GM19238 (cell line): ENCODE measurements at regions not wholly inside any gene's neighbourhood (a gene's known extent, or its start where the extent isn't known, plus 50 kb on each side); places are given as distances from the start of the nearest gene placed in this dataset.
"Not testable (repeated sequence)": the region's sequence is repeated elsewhere in the genome, so short reads cannot be mapped to it uniquely, and the experiment has no call there.

Experiments used
- DNase-seq: peaks from one replicate; pipeline ENCODE4 v3.0.0; 2011; ENCODE audit warnings: low spot score; ENCODE audit not compliant: insufficient read length

DNA sequence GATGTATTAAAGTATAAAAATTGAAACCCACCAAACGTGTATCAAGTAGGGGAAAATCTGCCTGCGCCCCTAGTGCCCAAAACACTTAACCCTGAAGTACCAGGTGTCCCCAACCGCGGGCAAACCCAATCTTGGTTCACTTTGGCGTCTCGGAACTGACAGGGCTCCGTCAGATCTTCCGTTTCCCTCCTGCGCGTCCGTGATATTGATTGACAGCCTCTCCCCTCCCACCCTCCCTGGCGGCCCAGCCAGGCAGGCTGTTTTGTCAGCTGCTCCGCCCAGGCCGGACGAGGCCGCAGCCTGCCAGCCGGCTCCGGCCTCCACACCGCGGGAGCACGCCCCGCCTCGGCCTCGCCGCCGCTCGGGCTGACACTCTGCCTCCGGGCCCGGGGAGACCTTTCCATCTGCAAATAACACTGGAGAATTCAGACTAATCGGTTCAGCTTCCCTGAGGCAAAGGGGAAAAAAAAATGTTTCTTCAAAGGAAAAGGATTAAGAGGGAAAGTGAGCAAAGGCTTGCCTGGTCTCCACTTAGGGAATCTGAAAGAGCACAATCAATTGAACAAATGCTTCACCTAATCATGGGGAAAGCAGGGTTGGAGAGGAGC lies 234.9 kb upstream of the MCHR2 start:
- peak; percentile 60 for DNase-seq

DNA sequence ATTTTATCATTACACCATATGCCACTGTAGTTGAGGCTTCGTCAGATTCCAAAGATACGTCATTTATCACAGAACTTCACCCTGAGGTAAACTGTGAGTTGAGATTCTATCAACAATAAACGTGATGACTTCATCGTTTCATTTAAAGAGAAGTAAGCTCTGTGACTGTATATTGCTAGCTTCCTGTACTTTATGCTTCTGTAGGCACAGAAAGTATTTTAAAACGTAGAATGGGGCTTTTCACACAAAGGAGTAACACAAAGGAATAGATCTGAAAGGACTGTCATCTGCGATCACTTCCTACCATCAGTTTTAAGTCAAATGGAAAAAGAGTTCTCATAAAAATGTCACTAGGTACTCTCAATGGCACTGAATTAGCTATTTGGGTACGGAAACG lies 234.4 kb upstream of the MCHR2 start:
- no peak for DNase-seq

GRCh38 chr6:100226811-100227210 lies 232.8 kb upstream of the MCHR2 start:
- DNase-seq: no peak

- DNase-seq: not testable (repeated sequence)
Measured at GRCh38 chr6:100223952-100224351, 229.9 kb upstream of the MCHR2 start.

GRCh38 chr6:100220543-100220942 lies 226.5 kb upstream of the MCHR2 start:
- DNase-seq: no peak

DNA sequence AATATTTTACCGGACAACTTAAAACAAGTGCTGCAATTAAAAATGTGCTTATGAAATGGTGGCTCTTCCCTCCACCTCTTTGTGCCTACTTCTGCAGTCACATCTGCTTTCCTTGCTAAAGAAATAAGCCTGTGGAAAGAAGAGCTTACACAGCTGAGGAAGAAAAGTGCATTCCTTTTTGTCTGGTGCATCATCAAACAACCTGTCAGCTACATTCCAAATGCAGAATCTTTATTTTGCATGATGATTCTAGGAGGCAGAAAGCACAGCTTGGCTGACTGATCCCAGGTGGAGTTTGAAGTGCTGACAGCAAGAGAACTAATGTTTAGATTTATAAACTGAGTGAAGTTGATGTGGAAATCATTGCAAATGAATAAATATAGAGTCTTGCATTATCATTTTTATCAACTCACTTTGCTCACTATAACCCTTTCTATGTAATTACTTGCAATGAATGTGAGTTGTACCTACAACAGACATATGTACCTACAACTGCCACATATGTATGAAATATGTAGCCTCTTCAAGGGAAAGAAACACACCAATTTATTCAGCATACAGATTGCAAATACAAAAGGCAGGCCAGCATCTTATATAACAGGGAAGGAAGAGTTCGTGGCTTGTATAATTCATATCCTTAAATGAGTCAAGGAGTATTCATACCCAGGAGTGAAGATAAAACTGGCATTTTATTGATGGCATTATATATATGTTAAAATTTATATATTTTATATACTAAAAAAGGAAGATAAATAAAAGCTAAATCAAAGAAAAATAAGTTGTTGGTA lies 223.4 kb upstream of the MCHR2 start:
- no peak for DNase-seq

DNA sequence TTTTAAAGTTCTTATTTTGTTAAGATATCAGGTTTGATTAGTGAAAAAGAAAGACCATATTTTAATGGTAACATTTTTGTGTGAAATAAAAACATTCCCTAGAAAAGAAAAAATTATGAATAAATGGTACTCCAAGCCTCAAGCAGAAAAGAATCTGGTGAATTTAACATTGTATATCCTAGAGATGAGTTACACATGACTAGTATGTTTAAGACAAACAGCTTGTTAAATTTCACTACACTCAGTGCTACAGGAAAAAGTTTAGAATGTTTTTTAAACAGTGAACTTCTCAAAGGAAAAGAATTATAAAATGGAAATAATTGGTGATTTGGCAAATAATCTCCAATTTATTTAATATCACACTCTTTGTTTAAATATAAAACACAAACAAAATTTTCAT lies 222.7 kb upstream of the MCHR2 start:
- no peak for DNase-seq

- DNase-seq: no peak
Measured at GRCh38 chr6:100212131-100212530, 218.1 kb upstream of the MCHR2 start.

DNA sequence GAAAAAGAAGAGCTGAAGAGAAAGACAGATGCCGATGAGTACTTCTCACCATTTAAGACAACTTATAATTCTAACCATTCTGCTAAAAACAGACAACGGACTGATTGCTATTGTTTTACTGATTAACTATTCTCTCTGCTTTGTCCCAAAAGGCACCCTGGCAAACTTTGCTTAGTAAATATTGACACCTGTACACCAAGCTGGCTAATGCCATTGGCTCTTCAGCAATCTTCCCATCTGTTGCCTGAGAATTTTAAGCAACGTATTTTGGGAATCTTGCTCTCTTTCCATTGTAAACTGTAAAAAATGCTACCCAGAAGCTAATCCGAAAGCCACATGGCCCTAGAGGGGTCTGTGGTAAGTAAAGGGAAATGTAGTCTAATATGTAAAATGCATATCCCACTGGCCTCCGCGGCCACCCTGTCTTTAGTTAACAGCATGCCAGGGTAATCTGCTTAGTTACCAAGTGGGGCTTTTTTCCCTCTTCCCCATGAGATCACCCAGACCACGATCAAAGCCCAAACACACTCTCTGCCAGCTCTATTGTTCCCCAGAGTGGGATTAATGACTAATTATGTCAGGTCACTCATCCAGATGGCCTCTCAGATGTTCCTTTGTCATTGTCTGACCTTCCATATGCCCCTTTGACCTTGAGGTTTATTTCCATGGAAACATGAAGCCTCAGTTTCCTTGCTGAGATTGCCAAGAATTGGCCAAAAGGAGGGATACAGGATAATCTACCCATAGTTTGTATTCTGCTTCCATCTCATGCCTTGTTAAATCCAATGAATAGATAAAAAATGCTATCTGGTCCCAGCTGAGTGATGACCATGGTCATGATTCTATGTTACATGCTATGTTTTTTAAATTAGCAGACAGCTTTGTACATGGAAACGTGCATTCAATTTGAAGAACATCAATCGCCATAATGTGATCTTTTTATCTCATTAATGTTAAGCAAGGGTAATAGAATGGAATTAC lies 216.4 kb upstream of the MCHR2 start:
- DNase-seq: no peak

GRCh38 chr6:100209323-100210136 lies 215.5 kb upstream of the MCHR2 start:
- DNase-seq: no peak

DNA sequence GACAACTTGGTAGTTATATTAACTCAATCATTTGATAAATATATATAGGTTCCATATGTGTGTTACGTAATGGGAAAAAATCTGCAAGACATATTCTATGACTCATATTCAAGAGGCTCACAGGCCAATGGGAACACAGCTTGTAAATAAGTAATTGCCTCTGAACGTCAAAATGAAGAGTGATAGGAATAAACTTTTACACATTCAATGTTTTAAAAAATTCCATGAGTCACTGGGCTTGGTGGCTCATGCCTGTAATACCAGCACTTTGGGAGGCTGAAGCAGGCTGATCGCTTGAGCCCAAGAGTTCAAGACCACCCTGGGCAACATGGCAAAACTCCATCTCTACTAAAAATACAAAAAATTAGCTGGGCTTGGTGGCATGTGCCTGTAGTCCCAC lies 209.4 kb upstream of the MCHR2 start:
- no peak for DNase-seq

GRCh38 chr6:100202417-100203194 lies 208.6 kb upstream of the MCHR2 start:
- no peak for DNase-seq

DNA sequence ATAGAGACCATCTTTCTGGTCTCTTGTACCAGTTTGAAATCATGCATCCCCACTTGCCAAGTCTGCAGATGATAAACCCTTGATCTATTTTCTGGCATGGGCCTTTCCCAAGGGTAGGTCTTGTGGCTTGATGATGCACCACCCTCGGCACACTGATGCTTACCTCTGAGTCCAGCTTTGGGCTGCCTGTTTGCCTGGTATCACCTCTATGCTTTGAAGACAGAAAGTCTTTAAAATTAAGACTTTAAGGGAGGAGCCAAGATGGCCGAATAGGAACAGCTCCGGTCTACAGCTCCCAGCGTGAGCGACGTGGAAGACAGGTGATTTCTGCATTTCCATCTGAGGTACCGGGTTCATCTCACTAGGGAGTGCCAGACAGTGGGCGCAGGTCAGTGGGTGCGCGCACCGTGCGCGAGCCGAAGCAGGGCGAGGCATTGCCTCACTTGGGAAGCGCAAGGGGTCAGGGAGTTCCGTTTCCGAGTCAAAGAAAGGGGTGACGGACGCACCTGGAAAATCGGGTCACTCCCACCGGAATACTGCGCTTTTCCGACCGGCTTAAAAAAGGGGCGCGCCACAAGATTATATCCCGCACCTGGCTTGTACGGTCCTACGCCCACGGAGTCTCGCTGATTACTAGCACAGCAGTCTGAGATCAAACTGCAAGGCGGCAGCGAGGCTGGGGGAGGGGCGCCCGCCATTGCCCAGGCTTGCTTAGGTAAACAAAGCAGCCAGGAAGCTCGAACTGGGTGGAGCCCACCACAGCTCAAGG lies 202.4 kb upstream of the MCHR2 start:
- DNase-seq: not testable (repeated sequence)

DNA sequence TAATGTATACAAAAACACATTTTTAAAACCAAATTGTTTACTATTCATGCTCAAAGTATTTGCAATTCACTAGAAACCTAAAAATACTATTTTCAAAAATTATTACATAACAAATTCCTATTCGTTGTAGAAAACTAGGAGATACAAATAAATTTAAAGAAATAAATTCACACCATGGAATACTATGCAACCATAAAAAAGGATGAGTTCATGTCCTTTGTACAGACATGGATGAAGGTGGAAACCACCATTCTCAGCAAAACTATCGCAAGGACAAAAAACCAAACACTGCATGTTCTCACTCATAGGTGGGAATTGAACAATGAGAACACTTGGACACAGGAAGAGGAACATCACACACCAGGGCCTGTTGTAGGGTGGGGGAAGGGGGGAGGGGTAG lies 201.2 kb upstream of the MCHR2 start:
- not testable (repeated sequence) for DNase-seq

DNA sequence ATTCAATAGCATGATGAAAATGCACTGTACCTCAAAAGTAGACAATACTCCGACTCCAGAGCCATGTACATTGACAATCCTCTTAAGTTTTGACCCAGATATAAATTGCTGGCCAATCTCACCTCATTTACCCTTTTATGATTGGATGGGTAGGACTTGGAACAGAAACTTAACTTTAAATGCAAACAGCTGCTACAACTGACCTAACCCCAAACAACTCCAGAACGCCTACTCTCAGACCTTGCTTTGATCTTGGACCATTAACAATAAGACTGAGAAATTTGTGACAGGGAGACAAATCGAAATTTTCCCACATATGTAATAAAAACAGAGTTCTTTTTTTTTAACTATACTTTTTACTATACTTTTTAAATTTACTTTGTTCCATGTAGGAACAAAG lies 200.5 kb upstream of the MCHR2 start:
- no peak for DNase-seq

DNA sequence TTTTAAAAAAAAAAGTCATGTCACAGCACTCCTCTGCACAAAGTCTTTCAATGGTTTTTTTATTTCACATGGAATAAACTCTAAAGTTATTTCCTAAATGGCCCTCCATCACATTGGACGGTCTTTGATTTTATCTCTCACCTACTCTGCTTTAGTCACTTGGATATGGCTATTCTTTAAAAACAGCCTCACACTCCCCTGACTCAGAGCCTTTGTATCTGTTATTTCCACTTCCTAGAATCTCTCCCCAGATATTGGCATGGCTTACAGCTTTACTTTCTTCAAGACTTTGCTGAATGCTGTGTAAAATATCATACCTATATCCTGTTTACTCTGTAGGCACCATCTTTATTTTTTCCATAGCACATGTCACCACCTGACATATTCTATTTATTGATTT lies 194.7 kb upstream of the MCHR2 start:
- DNase-seq: no peak

- no peak for DNase-seq
Measured at GRCh38 chr6:100186552-100186951, 192.5 kb upstream of the MCHR2 start.

GRCh38 chr6:100185615-100186014 lies 191.6 kb upstream of the MCHR2 start:
- DNase-seq: no peak

- DNase-seq: no peak
Measured at GRCh38 chr6:100184473-100184872, 190.4 kb upstream of the MCHR2 start.

DNA sequence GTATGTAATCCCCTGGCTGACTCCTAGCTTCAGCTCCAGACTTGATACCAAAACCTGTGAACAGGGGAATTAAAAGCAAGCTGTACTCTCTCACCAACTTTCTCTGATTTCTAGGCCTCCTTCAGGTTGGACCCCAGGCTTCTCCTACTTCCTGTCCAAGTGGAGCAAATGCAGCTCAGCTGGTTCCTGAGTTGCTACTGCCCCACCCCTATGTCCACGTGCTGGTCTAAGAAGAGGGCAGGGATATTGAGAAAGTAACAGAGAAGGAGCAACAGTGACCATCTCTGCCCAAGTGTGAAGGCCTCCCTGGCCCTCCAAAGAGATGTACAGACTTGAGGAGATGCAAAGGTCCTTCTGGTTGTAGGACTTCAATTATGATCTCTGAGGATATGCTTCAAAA lies 188.3 kb upstream of the MCHR2 start:
- DNase-seq: no peak
